ENCODE measurements at regions not wholly inside any gene's neighbourhood (a gene's known extent, or its start where the extent isn't known, plus 50 kb on each side); places are given as distances from the start of the nearest gene placed in this dataset.
"Not testable (repeated sequence)": the region's sequence is repeated elsewhere in the genome, so short reads cannot be mapped to it uniquely, and the experiment has no call there.

DNA sequence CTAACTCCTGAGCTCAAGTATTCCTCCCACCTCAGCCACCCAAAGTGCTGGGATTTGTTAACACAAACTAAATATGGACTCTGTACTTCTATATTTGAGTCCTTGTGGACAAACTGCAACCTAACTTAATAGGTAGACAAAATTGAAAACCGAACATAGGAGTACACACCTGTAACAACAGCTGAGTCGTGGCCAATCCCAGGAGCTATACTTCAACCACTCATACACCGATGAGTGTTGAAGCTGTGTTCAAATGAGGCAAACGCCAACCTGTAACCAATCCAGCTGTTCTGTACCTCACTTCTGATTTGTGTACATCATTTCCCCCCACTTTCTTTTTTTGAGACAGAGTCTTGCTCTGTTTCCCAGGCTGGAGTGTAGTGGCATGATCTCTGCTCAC is 471.5 kb upstream of the C16orf82 start:
- no peak for DNase-seq (ENCODE audit: low spot score)

DNA sequence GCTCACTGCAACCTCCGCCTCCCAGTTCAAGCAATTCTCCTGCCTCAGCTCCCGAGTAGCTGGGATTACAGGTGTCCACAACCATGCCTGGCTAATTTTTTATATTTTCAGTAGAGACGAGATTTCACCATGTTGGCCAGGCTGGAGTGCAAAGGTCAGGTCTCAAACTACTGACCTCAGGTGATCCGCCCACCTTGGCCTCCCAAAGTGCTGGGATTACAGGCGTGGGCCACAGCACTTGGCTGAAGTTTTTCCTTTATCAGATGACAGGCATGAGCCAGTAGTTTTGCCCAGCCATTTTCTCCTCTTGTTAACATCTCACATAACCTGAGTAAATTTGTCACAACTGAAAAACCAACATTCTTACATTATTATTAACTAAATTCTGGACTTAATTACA is 470.7 kb upstream of the C16orf82 start:
- not testable (repeated sequence) for DNase-seq (ENCODE audit: low spot score)

DNA sequence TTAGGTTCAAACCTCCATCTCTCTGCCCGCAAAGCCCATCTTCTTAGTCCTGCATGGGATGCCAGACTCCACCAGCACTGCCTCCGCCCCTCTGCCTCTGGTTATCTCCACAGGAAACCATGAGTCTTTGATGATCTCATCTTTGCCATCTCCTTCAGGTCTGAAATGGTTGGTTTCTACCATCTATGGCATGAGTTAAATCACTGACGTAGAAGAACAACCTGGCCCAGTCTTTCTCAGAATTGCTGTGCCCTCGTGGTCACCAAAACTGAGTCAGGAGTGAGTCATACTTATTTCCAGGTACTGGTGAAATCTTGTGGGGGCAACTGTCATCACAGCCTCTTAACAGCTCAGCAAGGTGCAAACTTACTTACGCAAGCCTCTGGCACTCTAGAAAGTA is 468.7 kb upstream of the C16orf82 start:
- DNase-seq (ENCODE audit: low spot score), result no peak

DNA sequence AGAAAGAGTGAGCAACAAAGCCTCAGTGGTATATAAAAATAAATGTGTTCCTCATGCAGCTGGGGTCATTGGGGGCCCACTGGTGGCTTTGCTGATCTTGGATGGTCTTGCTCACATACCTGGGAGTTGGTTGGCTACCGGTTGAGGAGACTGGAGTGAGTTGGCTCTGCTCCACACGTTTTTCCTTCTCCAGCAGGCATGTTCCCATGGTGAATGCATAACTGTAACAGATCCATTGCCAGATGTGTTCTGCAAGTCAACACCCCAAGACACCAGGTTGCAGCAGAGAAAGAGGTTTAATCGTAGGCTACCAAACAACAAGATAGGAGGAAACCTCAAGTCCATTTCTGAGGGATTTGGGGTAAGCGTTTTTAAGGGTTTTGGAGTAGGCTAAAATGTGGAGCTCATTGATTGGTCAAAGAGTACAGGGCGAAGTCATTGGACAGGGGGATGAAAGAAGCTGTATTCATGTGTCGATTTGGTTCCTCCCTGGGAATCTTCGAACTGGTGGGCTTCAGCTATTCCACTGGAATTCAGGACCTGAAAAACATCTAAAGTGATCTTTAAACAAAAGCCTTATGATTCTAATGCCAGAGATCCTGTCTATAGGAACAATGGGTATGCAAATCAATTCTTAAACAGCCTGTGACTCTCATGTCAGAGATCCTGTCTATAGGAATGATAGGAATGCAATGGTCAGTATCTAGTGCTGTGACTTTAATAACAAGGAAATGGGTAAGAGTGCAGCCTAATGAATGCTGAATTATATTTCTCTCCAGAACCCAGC is 467.5 kb upstream of the C16orf82 start:
- DNase-seq (ENCODE audit: low spot score), result no peak

DNA sequence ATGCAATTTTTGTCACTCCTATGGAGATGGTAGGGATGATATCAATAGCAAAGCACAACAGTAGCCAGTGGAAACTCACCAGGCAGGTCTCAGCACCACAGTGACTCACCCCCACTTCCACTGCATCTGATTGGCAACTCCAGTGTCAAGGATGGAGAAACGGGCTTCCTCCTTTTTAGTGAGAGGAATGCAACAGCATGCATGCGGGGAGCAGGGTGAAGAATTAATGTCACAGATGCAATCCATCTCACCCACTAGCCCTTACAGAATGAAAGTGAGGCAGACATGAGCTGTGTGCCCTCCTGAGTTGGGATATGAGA is 467.0 kb upstream of the C16orf82 start:
- no peak for DNase-seq (ENCODE audit: low spot score)

DNA sequence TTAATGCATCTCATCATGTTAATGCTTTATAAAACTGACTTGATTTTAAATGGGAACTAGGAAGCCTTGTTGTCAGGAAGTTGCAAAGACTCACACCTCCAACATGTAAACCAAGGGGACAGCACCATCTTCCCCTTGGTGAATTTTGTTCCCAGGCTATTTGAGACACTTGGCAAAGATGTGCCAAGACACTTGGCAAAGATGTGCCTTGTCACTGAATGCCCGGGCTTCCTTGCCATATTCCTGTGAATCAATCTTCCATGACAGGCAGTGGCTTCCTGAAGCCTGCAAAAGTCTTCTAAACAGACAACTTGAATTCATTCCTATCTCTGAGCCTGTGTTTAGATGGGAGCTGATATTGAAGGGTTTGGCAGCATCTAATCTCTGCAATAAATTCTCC is 465.4 kb upstream of the C16orf82 start:
- DNase-seq (ENCODE audit: low spot score), result no peak

DNA sequence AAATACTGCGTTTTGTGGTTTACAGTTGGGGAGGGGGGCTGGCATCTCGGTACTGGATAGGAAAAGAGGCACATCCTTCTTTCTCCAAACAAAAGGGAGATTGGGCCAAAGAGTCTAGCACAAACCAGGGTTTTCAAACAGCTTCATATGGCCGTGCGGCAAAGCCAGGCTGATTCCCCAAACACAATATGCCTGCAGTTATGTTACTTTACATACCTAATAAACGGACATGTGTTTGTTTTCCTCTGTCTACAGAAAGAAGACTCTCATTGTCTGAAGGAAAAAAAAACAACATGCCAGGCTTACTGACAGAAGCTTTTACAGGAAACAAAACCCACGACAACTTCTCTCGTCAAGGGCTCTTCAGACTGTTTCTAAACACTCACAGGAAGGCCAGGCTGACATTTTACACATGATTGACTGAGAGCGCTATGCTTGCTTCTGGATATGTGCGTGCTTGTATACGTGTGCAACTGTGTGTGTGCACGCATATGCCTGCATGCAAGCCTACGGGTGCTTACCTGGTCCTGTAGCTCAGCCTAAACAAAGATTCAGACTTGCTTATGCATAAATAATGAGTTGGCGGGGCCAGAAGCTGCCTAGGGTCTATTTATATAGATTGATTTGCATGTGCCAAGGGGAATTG is 461.0 kb upstream of the C16orf82 start:
- DNase-seq (ENCODE audit: low spot score), result no peak

DNA sequence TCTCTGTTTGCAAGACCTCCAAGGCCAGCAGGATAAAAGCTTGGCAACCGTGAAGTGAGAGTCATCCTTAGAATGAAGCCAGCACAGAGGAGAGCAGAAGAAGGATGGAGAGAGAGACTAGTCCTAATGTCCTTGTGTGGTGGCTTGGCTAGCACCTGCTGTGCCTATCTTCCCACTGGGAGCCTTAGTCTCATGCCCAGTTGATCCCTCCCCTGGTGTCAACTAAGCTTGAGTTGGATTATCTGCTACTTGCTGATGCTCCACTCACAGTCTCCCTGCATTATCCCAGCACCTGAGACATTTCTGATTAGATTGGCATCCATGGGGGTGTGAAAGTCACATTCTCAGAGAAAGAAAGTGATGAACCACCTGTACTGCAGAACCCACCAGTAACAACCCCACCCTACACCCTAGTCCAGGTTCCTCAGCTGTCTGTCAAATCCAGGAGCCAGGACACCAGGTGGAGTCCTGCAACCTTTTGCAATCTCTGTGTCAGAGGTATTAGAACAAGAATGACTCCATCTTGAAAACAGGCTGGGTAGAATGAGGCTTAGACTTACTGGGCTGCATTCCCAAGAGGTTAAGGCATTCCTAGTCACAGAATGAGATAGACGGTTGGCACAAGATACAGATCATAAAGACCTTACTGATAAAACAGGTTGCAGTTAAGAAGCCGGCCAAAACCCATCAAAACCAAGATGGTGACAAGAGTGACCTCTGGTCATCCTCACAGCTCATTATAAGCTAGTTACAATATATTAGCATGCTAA is 460.2 kb upstream of the C16orf82 start:
- no peak for DNase-seq (ENCODE audit: low spot score)

DNA sequence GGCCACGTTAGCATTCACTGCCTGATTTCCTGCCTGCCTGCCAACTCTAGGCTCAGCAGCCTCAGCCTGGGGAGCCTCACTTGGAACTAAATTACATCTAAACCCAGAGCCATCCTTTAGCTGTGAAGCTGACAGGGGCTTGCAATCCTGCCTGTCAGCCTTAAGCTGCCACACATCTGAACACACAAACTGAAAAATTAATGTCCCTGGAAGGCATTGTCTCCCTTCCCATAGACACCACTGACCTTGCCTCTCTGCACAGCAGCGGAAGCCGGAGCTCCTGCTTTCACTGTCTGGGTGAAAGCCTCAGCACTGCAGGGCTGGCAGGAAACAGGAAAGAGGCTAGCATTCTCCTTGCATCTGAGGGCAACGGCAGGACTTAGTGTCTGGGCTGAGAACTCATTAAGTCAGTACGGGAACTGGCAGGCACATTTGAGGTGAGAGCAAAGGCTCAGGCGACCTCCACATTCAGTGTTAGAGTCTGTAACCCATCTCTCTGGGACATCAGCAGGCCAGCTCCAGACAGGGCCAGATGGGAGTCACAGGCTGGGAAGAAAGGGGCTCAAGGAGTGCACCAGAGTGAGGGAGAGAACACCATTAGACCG is 452.4 kb upstream of the C16orf82 start:
- DNase-seq (ENCODE audit: low spot score), result no peak

DNA sequence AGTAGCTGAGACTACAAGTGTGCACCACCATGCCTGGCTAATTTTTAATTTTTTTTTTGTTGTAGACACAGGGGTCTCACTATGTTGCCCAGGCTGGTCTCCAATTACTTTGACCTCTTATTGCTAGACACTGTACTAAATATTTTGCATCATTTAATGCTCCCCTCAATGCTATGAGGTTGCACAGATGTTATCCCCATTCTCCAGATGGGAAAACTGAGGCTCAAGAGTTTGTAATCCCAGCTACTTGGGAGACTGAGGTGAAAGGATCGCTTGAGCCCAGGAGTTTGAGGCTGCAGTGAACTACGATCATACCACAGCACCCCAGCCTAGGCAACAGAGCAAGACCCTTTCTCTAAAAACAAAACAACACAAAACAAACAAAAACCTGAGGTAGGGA is 443.3 kb upstream of the C16orf82 start:
- DNase-seq (ENCODE audit: low spot score), result no peak

DNA sequence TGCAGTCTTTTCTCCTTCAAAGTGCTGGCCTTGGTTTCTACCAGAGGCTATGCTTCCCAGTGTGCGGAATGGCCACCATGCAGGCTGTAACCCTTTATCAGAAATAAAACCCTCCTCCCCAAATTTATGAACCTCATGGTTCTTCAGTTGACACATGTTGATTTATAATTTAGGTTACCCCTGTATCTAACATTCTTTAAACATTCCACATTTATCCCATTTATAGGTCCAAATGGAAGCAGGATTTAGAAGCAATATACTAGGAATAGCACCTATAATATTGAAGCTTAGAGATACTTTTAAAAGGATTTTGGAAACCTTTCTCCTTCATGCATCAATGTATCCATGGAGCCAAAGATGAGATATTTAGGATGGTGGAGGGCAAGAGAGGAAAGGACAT is 438.8 kb upstream of the C16orf82 start:
- no peak for DNase-seq (ENCODE audit: low spot score)

DNA sequence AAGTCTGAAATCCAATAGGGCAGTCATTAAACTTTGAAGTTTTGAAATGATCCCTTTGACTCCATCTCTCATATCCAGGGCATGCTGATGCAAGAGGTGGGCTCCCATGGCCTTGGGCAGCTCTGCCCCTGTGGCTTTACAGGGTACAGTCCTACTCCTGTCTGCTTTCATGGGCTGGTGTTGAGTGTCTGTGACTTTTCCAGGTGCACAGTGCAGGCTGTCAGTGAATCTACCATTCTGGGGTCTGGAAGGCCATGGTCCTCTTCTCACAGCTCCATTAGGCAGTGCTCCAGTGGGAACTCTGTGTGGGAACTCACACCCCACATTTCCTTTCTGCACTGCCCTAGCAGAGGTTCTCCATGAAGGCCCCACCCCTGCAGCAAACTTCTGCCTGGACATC is 435.4 kb upstream of the C16orf82 start:
- not testable (repeated sequence) for DNase-seq (ENCODE audit: low spot score)

DNA sequence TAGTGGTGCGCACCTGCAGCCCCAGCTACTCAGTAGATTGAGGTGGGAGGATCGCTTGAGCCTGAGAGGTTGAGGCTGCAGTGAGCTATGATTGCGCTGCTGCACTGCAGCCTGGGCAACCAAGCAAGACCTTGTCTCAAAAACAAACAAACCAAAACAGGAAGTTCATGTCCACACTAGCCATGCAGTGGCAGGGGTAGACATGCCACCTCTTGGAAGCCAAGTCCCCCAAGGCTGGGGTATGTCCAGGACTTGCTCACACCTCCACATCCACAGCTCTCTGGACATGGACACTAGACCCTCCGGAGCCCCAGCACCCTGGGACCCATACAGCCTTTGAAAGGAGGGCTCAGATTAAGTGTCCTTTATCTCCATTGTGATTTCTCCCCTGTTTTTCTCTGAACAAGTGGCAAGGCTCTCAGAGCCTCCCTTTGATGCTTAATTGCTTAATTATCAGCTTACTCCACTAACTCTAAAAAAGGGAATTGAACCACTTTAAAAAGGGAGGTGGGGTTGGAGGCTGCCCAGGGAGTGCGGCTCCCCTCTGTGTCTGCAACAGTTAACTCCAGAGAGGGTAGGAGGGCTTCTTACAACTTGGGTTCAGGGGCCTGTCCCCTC is 424.6 kb upstream of the C16orf82 start:
- no peak for DNase-seq (ENCODE audit: low spot score)

DNA sequence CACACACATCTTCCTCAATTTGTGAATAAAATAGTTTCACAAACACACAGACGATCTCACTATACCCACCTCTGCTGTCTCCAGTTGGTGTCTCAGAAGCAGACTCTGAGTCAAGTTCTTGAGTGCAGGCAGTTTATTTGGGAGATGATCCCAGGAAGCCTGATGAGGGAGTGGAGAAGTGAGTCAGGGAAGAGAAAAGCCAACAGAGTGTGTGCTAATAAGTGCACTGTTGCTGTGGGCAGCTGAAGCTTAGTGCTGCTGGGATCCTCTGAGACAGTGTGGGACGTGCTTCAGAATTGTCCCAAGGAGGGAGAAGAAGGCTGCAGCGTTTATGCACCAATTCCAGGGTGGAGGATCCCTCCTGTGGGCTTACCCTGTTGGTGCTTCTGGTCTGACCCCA is 423.2 kb upstream of the C16orf82 start:
- DNase-seq (ENCODE audit: low spot score), result no peak

DNA sequence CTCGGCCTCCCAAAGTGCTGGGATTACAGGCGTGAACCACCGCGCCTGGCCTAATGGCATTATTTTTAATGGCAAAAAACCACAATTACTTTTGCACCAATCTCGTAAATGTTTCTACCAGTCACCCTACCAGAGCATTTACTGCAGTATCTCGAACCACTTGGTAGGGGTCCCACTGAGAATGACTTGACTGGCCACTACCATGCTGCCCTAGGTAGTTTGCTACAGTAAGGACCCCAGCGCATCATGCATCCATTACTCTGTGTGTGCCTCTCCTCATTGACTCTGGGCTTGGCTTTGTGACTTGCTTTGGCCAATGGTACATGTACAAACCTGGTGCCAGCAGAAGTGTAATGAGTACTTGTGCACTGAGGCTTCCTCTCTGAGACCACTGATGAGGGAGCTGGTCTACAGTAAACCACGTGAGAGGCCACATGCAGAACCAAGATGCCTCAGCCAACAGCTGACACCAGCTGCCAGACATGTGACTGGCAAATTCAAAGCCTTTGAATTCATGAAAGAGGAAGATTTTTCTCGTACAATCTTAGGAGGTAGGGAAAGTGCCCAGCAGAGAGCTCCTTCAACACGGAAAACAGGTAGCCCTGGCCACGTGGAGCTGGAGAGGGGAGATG is 421.7 kb upstream of the C16orf82 start:
- DNase-seq (ENCODE audit: low spot score), result no peak

DNA sequence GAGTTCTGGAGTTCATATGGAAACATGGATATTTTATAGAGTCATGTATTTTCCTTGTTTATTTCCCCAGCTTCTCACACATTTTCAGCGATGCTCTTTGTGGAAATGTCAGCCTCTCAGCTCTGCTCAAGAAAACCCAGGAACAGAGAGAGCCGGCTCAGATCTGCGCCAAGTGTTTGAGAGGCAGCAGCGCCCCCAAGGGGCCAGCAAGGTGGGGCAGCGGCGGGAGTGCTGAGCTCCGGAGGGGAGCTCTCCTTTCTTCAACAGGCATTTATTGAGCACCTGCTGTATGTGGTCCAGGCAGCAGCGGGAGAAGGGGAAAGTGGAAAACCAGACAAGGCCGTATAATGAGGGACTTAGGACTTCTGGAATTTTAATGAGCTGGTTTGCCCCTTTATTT is 421.1 kb upstream of the C16orf82 start:
- peak; percentile 30 for DNase-seq (ENCODE audit: low spot score)

DNA sequence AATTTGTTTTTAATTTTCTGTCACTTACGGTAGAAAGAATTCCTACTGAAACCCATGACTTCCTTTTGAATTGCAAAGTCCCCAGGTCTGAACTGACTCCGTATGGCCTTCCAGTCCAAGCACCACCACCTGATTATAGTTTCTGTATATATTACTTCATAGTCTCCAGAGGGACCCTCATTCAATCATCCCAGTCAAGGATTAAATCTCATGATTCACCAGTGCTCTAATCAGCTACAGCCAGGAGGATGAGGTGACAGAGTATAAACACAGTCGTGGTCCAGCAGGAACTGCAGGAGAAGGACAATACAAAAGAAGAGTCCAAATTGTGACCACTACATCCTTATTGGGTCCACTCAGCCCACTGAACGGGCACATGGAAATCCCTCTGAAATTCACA is 418.9 kb upstream of the C16orf82 start:
- DNase-seq (ENCODE audit: low spot score), result no peak

DNA sequence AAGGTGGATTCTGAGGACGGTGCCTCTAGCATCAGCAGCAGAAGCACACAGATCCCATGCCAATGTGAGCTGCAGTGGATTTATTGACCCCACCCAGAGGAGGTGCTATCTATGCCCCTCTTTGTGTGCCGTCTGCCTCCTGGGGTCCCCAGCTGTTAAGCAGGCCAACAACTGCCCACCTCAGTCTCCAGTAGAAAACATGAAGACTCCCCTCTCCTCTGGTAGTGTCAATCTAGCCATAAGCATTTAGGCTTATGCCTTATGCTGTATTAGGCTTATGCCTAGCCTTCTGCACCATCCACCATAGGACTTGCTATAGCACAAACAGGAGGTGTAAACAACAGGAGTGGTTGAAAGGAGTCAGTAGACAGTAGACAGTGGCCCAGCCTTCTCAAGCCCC is 417.9 kb upstream of the C16orf82 start:
- no peak for DNase-seq (ENCODE audit: low spot score)

DNA sequence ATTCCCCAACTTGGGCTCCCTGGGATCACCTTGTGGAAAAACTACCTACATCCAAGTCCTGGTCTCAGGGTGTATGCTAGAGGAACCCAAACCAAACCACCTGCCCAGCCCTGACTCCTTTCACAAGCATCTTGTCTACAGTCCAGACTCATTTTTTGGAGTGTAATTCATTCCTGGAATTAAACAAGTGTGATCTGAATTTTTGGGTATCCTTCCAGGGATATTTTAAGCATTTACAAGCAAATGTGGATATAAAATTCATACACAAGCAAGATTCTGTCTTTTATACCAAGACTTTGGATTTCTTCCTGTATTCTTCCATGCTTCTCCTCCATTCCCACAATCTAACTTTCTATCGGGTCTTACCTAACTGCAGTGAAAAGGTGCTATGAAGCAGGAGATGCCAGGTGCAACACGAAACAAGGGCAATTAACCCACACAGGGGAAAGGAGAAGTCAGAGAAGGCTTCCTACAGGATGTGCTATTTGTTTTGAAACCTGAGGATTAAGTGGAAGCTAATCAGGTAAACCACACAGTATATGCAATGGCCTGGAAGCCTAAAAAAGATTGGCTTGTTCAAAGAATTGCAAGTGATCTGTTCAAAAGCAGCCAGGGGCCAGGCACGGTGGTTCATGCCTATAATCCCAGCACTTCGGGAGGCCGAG is 417.2 kb upstream of the C16orf82 start:
- no peak for DNase-seq (ENCODE audit: low spot score)

DNA sequence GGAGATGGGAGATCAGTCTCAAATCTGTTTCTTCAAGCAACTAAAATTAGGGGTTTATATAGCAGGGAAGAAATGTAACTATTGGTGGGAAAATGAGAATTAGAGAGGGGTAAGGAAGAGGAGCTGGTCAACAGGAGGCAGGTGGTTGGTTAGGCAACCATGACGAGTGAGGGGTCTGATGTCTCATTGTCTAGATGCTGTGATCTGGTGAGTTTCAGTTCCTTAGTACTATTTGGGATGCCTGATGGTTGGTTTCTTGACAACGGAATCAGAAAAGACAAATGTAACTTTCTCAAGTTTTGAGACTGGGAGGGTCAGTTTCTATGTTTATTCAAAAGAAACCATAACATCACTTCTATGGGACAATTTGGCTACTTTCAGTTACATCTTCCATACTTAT is 415.3 kb upstream of the C16orf82 start:
- DNase-seq (ENCODE audit: low spot score), result no peak

DNA sequence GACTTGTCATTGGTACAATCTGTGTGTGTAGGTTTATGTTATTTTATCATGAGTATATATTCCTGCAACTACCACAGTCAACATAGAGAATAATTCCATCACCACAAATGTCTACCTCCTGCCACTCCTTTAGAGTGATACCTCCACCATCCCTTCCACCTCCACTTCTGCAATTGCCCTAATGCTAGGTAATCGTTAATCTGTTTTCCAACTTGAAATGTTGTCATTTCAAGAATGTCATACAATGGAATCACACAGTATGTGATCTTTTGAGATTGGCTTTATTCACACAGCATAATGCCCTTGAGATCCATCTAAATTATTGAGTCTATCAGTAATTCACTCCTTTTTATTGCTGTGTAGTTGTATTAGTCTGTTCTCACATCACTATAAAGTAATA is 414.8 kb upstream of the C16orf82 start:
- no peak for DNase-seq (ENCODE audit: low spot score)
